HG03354 (cell line): ENCODE measurements at regions not wholly inside any gene's neighbourhood (a gene's known extent, or its start where the extent isn't known, plus 50 kb on each side); places are given as distances from the start of the nearest gene placed in this dataset.

Source experiments
- ATAC-seq: cut with Tn5 transposase; IDR thresholded peaks from one replicate; pipeline ENCODE4 v1.9.1; 2021; ENCODE audit warnings: mild to moderate bottlenecking; ENCODE audit not compliant: unreplicated experiment, poor library complexity, severe bottlenecking

GRCh38 chr9:135248111-135248510 lies 160.6 kb downstream of the OLFM1 start:
- ATAC-seq, result no peak

- ATAC-seq, result no peak
Measured at GRCh38 chr9:135248721-135249120, 161.3 kb downstream of the OLFM1 start.

GRCh38 chr9:135249191-135249590 lies 161.7 kb downstream of the OLFM1 start:
- ATAC-seq, result no peak

GRCh38 chr9:135249711-135250110 lies 162.2 kb downstream of the OLFM1 start:
- no peak for ATAC-seq

- ATAC-seq, result no peak
Measured at GRCh38 chr9:135251331-135251761, 163.9 kb downstream of the OLFM1 start.

- no peak for ATAC-seq
Measured at GRCh38 chr9:135251996-135252760, 164.7 kb downstream of the OLFM1 start.

- no peak for ATAC-seq
Measured at GRCh38 chr9:135252980-135253304, 165.5 kb downstream of the OLFM1 start.

- ATAC-seq, result no peak
Measured at GRCh38 chr9:135253305-135254004, 166.0 kb downstream of the OLFM1 start.

GRCh38 chr9:135254176-135255032 lies 166.9 kb downstream of the OLFM1 start:
- no peak for ATAC-seq

- ATAC-seq, result no peak
Measured at GRCh38 chr9:135255033-135255840, 167.8 kb downstream of the OLFM1 start.

- ATAC-seq, result no peak
Measured at GRCh38 chr9:135255841-135256580, 168.5 kb downstream of the OLFM1 start.

- no peak for ATAC-seq
Measured at GRCh38 chr9:135256581-135257354, 169.3 kb downstream of the OLFM1 start.

- no peak for ATAC-seq
Measured at GRCh38 chr9:135258461-135258860, 171.0 kb downstream of the OLFM1 start.

GRCh38 chr9:135259273-135259672 lies 171.8 kb downstream of the OLFM1 start:
- ATAC-seq, result no peak

- no peak for ATAC-seq
Measured at GRCh38 chr9:135260221-135261180, 173.0 kb downstream of the OLFM1 start.

- ATAC-seq, result no peak
Measured at GRCh38 chr9:135262248-135262647, 174.8 kb downstream of the OLFM1 start.

- ATAC-seq, result no peak
Measured at GRCh38 chr9:135263511-135263910, 176.0 kb downstream of the OLFM1 start.
